ENCODE measurements at regions not wholly inside any gene's neighbourhood (a gene's known extent, or its start where the extent isn't known, plus 50 kb on each side); places are given as distances from the start of the nearest gene placed in this dataset.

- TF ChIP-seq CTCF (IDR thresholded peaks at IDR 0.05; ENCODE audit: low read depth, low read length) = no peak
- DNase-seq (ENCODE audit: low read depth, low spot score) = no peak
- no peak overlapping the region for H3K4me3 ChIP-seq (ENCODE audit: low read depth, low read length)
- in situ Hi-C loops (cut with HindIII; ENCODE audit: low sequenced_read_pairs) = no loop called here
Measured at GRCh38 chr2:241947004-241947350, 77.4 kb downstream of the RTP5 start.

- no peak for DNase-seq (ENCODE audit: low read depth, low spot score)
- no peak for TF ChIP-seq CTCF (IDR thresholded peaks at IDR 0.05; ENCODE audit: low read depth, low read length)
- in situ Hi-C loops (cut with HindIII; ENCODE audit: low sequenced_read_pairs) = no loop called here
- no peak overlapping the region for H3K4me3 ChIP-seq (ENCODE audit: low read depth, low read length)
Measured at GRCh38 chr2:241947401-241947800, 77.9 kb downstream of the RTP5 start.

DNA sequence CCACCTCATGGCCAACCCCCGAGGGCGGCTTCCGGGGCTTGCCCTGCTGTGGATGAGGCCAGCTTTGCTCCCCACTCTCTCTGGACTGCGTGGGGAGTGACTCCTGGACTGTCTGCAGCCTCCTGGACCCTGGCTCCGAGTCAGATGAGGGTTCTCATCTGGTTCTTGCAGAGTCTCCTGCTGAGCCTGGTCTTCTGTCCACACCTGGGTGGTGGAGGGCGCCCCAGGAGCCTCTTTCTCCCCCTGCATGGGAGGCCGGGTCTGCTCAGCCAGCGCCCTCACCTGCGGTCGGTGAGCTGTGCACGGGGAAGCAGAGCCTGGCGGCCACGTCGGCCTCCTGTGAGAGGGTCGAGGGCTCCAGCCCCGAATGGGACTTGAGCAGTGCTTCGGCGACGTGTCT lies 78.3 kb downstream of the RTP5 start:
- no peak for TF ChIP-seq CTCF (IDR thresholded peaks at IDR 0.05; ENCODE audit: low read depth, low read length)
- no peak overlapping the region for H3K4me3 ChIP-seq (ENCODE audit: low read depth, low read length)
- in situ Hi-C loops (cut with HindIII; ENCODE audit: low sequenced_read_pairs) = no loop called here
- no peak for DNase-seq (ENCODE audit: low read depth, low spot score)

- H3K4me3 ChIP-seq (ENCODE audit: low read depth, low read length) = no peak overlapping the region
- in situ Hi-C loops (cut with HindIII; ENCODE audit: low sequenced_read_pairs) = no loop called here
- no peak for DNase-seq (ENCODE audit: low read depth, low spot score)
- no peak for TF ChIP-seq CTCF (IDR thresholded peaks at IDR 0.05; ENCODE audit: low read depth, low read length)
Measured at GRCh38 chr2:241948299-241948897, 78.9 kb downstream of the RTP5 start.

- no peak overlapping the region for H3K4me3 ChIP-seq (ENCODE audit: low read depth, low read length)
- in situ Hi-C loops (cut with HindIII; ENCODE audit: low sequenced_read_pairs) = no loop called here
- DNase-seq (ENCODE audit: low read depth, low spot score) = no peak
- no peak for TF ChIP-seq CTCF (IDR thresholded peaks at IDR 0.05; ENCODE audit: low read depth, low read length)
Measured at GRCh38 chr2:241948901-241949735, 79.6 kb downstream of the RTP5 start.

DNA sequence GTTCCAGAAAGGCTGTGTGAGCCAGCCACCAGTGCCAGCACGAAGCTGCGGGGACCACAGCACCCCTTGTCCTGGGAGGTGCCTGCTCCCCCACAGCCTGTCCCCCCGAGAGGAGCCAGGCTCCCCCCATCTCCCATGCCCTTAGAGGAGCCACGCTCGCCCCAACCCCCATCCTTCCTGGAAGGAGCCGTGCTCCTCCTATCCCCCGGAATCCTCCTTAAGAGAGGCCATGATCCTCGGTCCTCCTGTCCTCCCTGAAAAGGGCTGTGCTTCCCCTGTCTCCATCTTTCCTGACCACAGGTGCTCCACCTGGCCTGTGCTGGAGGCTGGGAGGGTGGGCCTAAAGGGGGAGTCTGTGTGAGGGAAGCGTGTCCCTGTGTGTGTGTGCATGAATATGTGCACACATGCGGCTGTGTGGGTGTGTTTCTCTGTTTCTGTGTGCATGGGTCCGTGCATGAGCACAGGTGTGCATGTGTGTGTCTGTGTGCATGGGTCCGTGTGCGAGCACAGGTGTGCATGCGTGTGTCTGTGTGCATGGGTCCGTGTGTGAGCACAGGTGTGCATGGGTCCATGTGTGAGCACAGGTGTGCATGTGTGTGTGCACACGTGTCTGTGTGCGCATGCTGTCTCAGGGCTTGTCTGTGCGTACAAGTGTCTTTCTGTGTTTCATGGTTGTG lies 80.3 kb downstream of the RTP5 start:
- DNase-seq (ENCODE audit: low read depth, low spot score) = no peak
- in situ Hi-C loops (cut with HindIII; ENCODE audit: low sequenced_read_pairs) = no loop called here
- H3K4me3 ChIP-seq (ENCODE audit: low read depth, low read length) = no peak overlapping the region
- TF ChIP-seq CTCF (IDR thresholded peaks at IDR 0.05; ENCODE audit: low read depth, low read length) = no peak
